HG03196 (cell line): ENCODE measurements at regions not wholly inside any gene's neighbourhood (a gene's known extent, or its start where the extent isn't known, plus 50 kb on each side); places are given as distances from the start of the nearest gene placed in this dataset.
"Not testable (repeated sequence)": the region's sequence is repeated elsewhere in the genome, so short reads cannot be mapped to it uniquely, and the experiment has no call there.

Experiments
- ATAC-seq: cut with Tn5 transposase; IDR thresholded peaks from one replicate; pipeline ENCODE4 v1.9.1; 2021; ENCODE audit not compliant: unreplicated experiment

- ATAC-seq = no peak
Measured at GRCh38 chr4:174012886-174013259, 270.6 kb downstream of the FBXO8 start.

- no peak for ATAC-seq
Measured at GRCh38 chr4:174012135-174012885, 271.2 kb downstream of the FBXO8 start.

- no peak for ATAC-seq
Measured at GRCh38 chr4:174010547-174010946, 272.9 kb downstream of the FBXO8 start.

GRCh38 chr4:174009686-174010451 is 273.6 kb downstream of the FBXO8 start:
- no peak for ATAC-seq

GRCh38 chr4:174005422-174005821 is 278.0 kb downstream of the FBXO8 start:
- no peak for ATAC-seq

GRCh38 chr4:173998471-173999144 is 284.9 kb downstream of the FBXO8 start:
- ATAC-seq = no peak

GRCh38 chr4:173995779-173996178 is 287.7 kb downstream of the FBXO8 start:
- not testable (repeated sequence) for ATAC-seq

- ATAC-seq = no peak
Measured at GRCh38 chr4:173991814-173992213, 291.7 kb downstream of the FBXO8 start.

- ATAC-seq = no peak
Measured at GRCh38 chr4:173991316-173991715, 292.2 kb downstream of the FBXO8 start.

- ATAC-seq = no peak
Measured at GRCh38 chr4:173990869-173991210, 292.6 kb downstream of the FBXO8 start.

GRCh38 chr4:173990126-173990868 is 293.2 kb downstream of the FBXO8 start:
- ATAC-seq = no peak

- ATAC-seq = not testable (repeated sequence)
Measured at GRCh38 chr4:173963523-173963922, 319.9 kb downstream of the FBXO8 start.

GRCh38 chr4:173960398-173960797 is 323.1 kb downstream of the FBXO8 start:
- no peak for ATAC-seq

GRCh38 chr4:173958445-173958844 is 325.0 kb downstream of the FBXO8 start:
- no peak for ATAC-seq

- ATAC-seq = no peak
Measured at GRCh38 chr4:173943547-173943946, 339.9 kb downstream of the FBXO8 start.

GRCh38 chr4:173940146-173940545 is 343.3 kb downstream of the FBXO8 start:
- ATAC-seq = no peak

- no peak for ATAC-seq
Measured at GRCh38 chr4:173937631-173938270, 345.7 kb downstream of the FBXO8 start.

GRCh38 chr4:173936861-173937260 is 346.6 kb downstream of the FBXO8 start:
- no peak for ATAC-seq

GRCh38 chr4:173935622-173936405 is 347.7 kb downstream of the FBXO8 start:
- no peak for ATAC-seq
